CD4-positive, CD25-positive, alpha-beta regulatory T cell (primary cell): ENCODE measurements at regions not wholly inside any gene's neighbourhood (a gene's known extent, or its start where the extent isn't known, plus 50 kb on each side); places are given as distances from the start of the nearest gene placed in this dataset.

ENCODE experiments used
- ATAC-seq, 2 donors: fragments of 150-1000 bp; cut with Tn5 transposase; one replicate each; pipeline ENCODE4 v1.10.0; 2021; ENCODE audit warnings: low read depth in 2 of 2, moderate number of reproducible peaks in 2 of 2, moderate library complexity in 1 of 2
- DNase-seq, 3 donors: peaks; one replicate each; pipeline versions ENCODE4 v3.0.0 to v3.0.0-alpha.2; 2012 to 2022; ENCODE audit warnings: mixed read lengths in 1 of 3
- H3K27ac ChIP-seq: one replicate; pipeline ENCODE4 v1.7.0; 2013; ENCODE audit warnings: mild to moderate bottlenecking, low read length; ENCODE audit not compliant: insufficient read depth, poor library complexity, severe bottlenecking
- H3K27me3 ChIP-seq: one replicate; pipeline ENCODE4 v1.7.0; 2013; ENCODE audit warnings: low read length; ENCODE audit not compliant: control insufficient read depth, insufficient read depth
- H3K36me3 ChIP-seq: one replicate; pipeline ENCODE4 v1.7.0; 2013; ENCODE audit warnings: mild to moderate bottlenecking, low read length, moderate library complexity; ENCODE audit not compliant: control insufficient read depth, insufficient read depth
- H3K4me1 ChIP-seq: 2 replicates; pipeline ENCODE4 v1.7.0; 2013; ENCODE audit warnings: mild to moderate bottlenecking, low read length; ENCODE audit not compliant: insufficient read depth, control insufficient read depth, poor library complexity, severe bottlenecking
- H3K4me3 ChIP-seq: one replicate; pipeline ENCODE4 v1.7.0; 2013; ENCODE audit warnings: low read depth, mild to moderate bottlenecking, low read length, moderate library complexity
- H3K9me3 ChIP-seq, 2 experiments: 1 replicate in 1 of 2; 2 replicates in 1 of 2; pipeline ENCODE4 v1.7.0; 2013; ENCODE audit warnings: low read length in 2 of 2, mild to moderate bottlenecking in 1 of 2, moderate library complexity in 1 of 2; ENCODE audit not compliant: control insufficient read depth in 2 of 2
- H3K27ac Mint-ChIP-seq, 3 donors: one replicate each; pipeline ENCODE4 v1.8.0; 2020 to 2022; ENCODE audit warnings: mild to moderate bottlenecking in 3 of 3, mixed read lengths in 3 of 3, moderate library complexity in 2 of 3
- H3K27me3 Mint-ChIP-seq: one replicate; pipeline ENCODE4 v1.8.0; 2022; ENCODE audit warnings: mild to moderate bottlenecking, mixed read lengths
- H3K36me3 Mint-ChIP-seq: one replicate; pipeline ENCODE4 v1.8.0; 2020; ENCODE audit warnings: mixed read lengths
- H3K4me1 Mint-ChIP-seq, 4 donors: one replicate each; pipeline ENCODE4 v1.8.0; 2020 to 2022; ENCODE audit warnings: mixed read lengths in 4 of 4, mild to moderate bottlenecking in 1 of 4
- H3K4me3 Mint-ChIP-seq, 4 donors: one replicate each; pipeline ENCODE4 v1.8.0; 2020 to 2022; ENCODE audit warnings: mild to moderate bottlenecking in 4 of 4, mixed read lengths in 4 of 4, moderate library complexity in 3 of 4
- H3K9me3 Mint-ChIP-seq, 7 donors: one replicate each; pipeline ENCODE4 v1.8.0; 2020 to 2022; ENCODE audit warnings: mixed read lengths in 7 of 7, mild to moderate bottlenecking in 3 of 7, moderate library complexity in 2 of 7

DNA sequence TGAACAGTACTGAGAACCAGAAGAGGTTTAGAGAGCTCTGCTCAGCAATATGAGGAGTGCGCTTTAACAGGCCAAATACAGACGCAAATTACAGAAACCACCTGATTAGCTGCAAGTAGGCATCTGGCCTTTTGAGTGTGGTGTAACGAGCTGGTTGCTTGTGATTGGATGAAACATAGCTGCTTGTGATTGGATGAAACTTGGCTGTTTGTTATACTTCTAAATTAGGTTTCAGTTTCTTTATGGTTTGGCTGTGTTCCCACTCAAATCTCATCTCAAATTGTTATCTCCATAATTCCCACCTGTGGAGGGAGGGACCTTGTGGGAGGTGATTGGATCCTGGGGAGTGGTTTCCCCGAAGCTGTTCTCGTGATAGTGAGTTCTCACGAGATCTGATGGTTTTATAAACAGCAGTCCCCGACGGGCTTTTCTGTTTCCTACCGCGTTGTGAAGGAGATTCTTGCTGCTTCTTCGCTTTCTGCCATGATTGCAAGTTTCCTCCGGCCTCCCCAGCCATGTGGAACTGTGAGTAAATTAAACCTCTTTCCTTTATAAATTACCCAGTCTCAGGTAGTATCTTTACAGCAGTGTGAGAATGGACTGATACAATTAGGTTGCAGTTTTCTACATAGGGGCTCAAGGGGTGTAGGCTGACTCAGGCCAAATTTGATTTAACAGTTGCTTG, 655.9 kb upstream of the MAN1A1 start:
- Mint-ChIP-seq H3K9me3 (peaks cover 0 to 7% (median 7%) of the 10 kb centered on the region in 7 donors), H3K4me1 (no peaks in the 10 kb centered on the region), H3K27ac (no peak overlapping the region), H3K4me3 (peak overlapping the region in 1 of 4 donors; percentile 38), H3K36me3 (no peaks in the 10 kb centered on the region), H3K27me3 (no peaks in the 10 kb centered on the region)
- H3K4me3 ChIP-seq, result no peak overlapping the region
- H3K4me1 ChIP-seq, result no peaks in the 10 kb centered on the region
- H3K9me3 ChIP-seq, result no peaks in the 10 kb centered on the region
- ATAC-seq (no peak), DNase-seq (no peak)
- H3K27me3 ChIP-seq, result no peaks in the 10 kb centered on the region
- H3K27ac ChIP-seq, result no peak overlapping the region
- no peaks in the 10 kb centered on the region for H3K36me3 ChIP-seq

DNA sequence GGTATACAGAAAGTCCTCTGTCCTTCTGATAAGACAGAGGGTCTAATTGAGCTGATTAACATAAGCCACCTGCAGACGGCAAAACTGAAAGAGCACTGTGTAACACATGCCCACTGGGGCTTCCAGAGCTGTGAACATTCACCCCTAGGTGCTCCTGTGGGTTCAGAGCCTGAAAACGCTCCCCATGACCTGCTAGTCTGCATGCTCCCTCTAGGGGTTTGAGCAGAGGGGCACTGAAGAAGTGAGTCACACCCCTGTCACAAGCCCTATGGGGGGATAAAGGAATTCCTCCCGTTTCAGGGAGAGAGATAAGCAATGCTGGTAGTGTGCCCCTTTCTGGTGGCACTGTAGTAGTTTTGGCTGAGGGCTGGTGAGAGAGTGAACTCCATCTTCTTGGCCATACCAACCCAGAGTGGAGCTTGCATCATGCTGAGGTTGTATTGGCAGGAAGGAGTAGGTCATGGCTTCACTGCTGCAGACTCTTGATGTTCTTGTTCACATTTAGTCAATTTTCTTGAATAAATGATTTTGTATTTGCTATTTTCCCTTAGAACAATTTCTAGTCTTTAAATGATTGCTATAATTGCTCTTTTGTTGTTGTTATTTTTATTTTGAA, 637.5 kb upstream of the MAN1A1 start:
- no peaks in the 10 kb centered on the region for H3K27me3 ChIP-seq
- no peaks in the 10 kb centered on the region for H3K4me1 ChIP-seq
- DNase-seq (no peak), ATAC-seq (no peak)
- H3K27ac ChIP-seq, result no peak overlapping the region
- no peaks in the 10 kb centered on the region for H3K9me3 ChIP-seq
- peaks cover 0 to 4% (median 0%) of the 10 kb centered on the region in 7 donors for H3K9me3 Mint-ChIP-seq
- no peaks in the 10 kb centered on the region for H3K4me1 Mint-ChIP-seq
- H3K36me3 Mint-ChIP-seq, result no peaks in the 10 kb centered on the region
- no peaks in the 10 kb centered on the region for H3K27me3 Mint-ChIP-seq
- H3K4me3 Mint-ChIP-seq, result no peak overlapping the region
- no peak overlapping the region for H3K4me3 ChIP-seq
- no peak overlapping the region for H3K27ac Mint-ChIP-seq
- no peaks in the 10 kb centered on the region for H3K36me3 ChIP-seq

DNA sequence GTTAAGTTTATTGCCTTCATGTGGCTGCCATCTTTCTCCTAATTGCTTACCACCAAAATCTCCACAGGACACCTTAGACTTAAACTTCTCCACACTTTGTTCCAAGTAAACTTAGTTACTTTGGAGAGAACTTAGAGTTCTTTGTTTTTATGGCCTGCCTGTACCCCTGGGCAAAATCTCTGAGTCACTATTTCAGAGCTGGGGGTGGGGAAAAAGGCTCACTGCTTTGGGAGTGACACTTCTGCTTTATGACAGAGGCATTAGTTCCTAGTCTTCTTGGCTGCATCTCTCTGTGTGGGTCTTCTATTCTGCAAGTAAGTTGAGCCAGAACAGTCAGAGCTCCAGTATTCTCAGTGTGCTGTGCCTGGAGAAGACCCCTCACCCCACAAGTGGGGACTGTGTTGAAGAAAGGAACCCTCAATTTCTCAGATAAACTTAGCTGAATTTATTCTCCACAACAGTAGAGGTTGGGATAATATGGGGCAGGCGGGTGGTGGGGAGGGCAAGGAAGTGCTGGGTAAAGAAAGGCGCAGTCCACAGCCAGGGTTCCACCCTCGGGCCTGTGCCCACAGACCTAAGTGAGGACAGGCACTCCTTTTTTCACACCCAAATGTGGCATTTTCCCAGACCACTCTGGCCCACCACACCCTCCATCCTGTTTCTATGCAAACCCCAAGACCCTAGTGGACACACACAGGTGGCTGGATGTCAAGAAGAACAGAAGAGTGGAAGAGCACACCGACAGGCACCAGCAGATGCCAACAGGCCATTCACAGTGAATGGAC, 636.6 kb upstream of the MAN1A1 start:
- DNase-seq, result no peak
- no peaks in the 10 kb centered on the region for H3K27me3 ChIP-seq
- H3K9me3 ChIP-seq, result no peaks in the 10 kb centered on the region
- H3K36me3 ChIP-seq, result no peaks in the 10 kb centered on the region
- no peaks in the 10 kb centered on the region for H3K4me1 ChIP-seq
- Mint-ChIP-seq H3K27me3 (no peaks in the 10 kb centered on the region), H3K36me3 (no peaks in the 10 kb centered on the region), H3K9me3 (peaks cover 0 to 4% (median 0%) of the 10 kb centered on the region in 7 donors), H3K4me1 (no peaks in the 10 kb centered on the region), H3K27ac (no peak overlapping the region), H3K4me3 (no peak overlapping the region)
- H3K27ac ChIP-seq, result no peak overlapping the region
- no peak for ATAC-seq
- H3K4me3 ChIP-seq, result no peak overlapping the region

GRCh38 chr6:119980802-119981201, 631.2 kb upstream of the MAN1A1 start:
- H3K4me1 Mint-ChIP-seq, result no peaks in the 10 kb centered on the region
- ATAC-seq, result no peak
- no peaks in the 10 kb centered on the region for H3K27me3 Mint-ChIP-seq
- H3K36me3 ChIP-seq, result no peaks in the 10 kb centered on the region
- no peaks in the 10 kb centered on the region for H3K27me3 ChIP-seq
- no peak overlapping the region for H3K27ac ChIP-seq
- no peak overlapping the region for H3K27ac Mint-ChIP-seq
- no peak overlapping the region for H3K4me3 Mint-ChIP-seq
- DNase-seq, result no peak
- no peak overlapping the region for H3K4me3 ChIP-seq
- H3K4me1 ChIP-seq, result no peaks in the 10 kb centered on the region
- no peaks in the 10 kb centered on the region for H3K9me3 ChIP-seq
- H3K36me3 Mint-ChIP-seq, result no peaks in the 10 kb centered on the region
- no peaks in the 10 kb centered on the region for H3K9me3 Mint-ChIP-seq

GRCh38 chr6:119979862-119980261, 630.3 kb upstream of the MAN1A1 start:
- Mint-ChIP-seq H3K4me1 (no peaks in the 10 kb centered on the region), H3K36me3 (no peaks in the 10 kb centered on the region), H3K27me3 (no peaks in the 10 kb centered on the region), H3K27ac (no peak overlapping the region), H3K4me3 (no peak overlapping the region), H3K9me3 (no peaks in the 10 kb centered on the region)
- no peaks in the 10 kb centered on the region for H3K36me3 ChIP-seq
- H3K4me3 ChIP-seq, result no peak overlapping the region
- DNase-seq (no peak), ATAC-seq (no peak)
- H3K4me1 ChIP-seq, result no peaks in the 10 kb centered on the region
- H3K27me3 ChIP-seq, result no peaks in the 10 kb centered on the region
- H3K9me3 ChIP-seq, result no peaks in the 10 kb centered on the region
- no peak overlapping the region for H3K27ac ChIP-seq

- Mint-ChIP-seq H3K27ac (no peak overlapping the region), H3K36me3 (no peaks in the 10 kb centered on the region), H3K27me3 (no peaks in the 10 kb centered on the region), H3K4me1 (no peaks in the 10 kb centered on the region), H3K9me3 (no peaks in the 10 kb centered on the region), H3K4me3 (no peak overlapping the region)
- Histone ChIP-seq H3K36me3 (no peaks in the 10 kb centered on the region), H3K27me3 (no peaks in the 10 kb centered on the region), H3K4me1 (no peaks in the 10 kb centered on the region), H3K4me3 (no peak overlapping the region), H3K9me3 (no peaks in the 10 kb centered on the region), H3K27ac (no peak overlapping the region)
- ATAC-seq (no peak), DNase-seq (peak in 1 of 3 donors; percentile 31)
These were observed 628.8 kb upstream of the MAN1A1 start for GRCh38 chr6:119978274-119978889.

GRCh38 chr6:119974430-119975159, 625.0 kb upstream of the MAN1A1 start:
- Mint-ChIP-seq H3K4me1 (no peaks in the 10 kb centered on the region), H3K36me3 (no peaks in the 10 kb centered on the region), H3K27me3 (no peaks in the 10 kb centered on the region), H3K9me3 (no peaks in the 10 kb centered on the region), H3K4me3 (no peak overlapping the region), H3K27ac (no peak overlapping the region)
- Histone ChIP-seq H3K4me3 (no peak overlapping the region), H3K27ac (no peak overlapping the region), H3K4me1 (no peaks in the 10 kb centered on the region), H3K9me3 (no peaks in the 10 kb centered on the region), H3K36me3 (no peaks in the 10 kb centered on the region), H3K27me3 (no peaks in the 10 kb centered on the region)
- no peak for ATAC-seq
- no peak for DNase-seq
